WTC11 (cell line): ENCODE measurements at regions not wholly inside any gene's neighbourhood (a gene's known extent, or its start where the extent isn't known, plus 50 kb on each side); places are given as distances from the start of the nearest gene placed in this dataset. TPM values are rescaled to one million over a fixed set of nuclear protein-coding genes. Genes with fewer than 3 reads are reported as not detected.

Source experiments
- FOXP4 ChIP-seq: sonication (generic); formaldehyde crosslinking; IDR thresholded peaks from 2 replicates; pipeline ENCODE4 v1.8.0; 2022; ENCODE audit warnings: mild to moderate bottlenecking, missing genetic modification reagents
- ZSCAN18 ChIP-seq: fragments of 250-450 bp; sonication (Bioruptor Pico); IDR thresholded peaks from 2 replicates; pipeline ENCODE4 v2.1.2; 2022; ENCODE audit warnings: mild to moderate bottlenecking, moderate library complexity
- microRNA-seq: library from miRNA; unstranded; fragments of <30 nt; microRNA quantifications from one replicate; pipeline ENCODE4 v1.2.0, GENCODE V29; 2022; ENCODE audit warnings: borderline number of aligned reads

DNA sequence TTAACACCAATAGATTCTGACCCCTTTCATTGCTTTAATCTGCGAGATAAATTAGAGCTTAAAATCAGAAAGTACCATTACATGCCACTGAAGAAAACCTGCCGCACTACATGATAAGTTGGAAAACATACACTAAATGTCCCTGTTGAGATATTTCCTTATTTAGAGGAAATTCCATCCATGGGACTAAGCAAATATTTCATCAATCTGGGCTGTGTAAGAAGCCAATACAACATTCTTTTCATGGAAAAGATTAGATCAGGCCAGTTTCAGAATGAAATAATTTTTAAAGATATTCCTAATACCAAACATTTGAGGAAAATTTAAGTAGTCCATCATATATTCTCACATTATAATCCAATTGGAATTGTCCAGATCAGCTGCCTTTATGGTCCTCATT is 112.8 kb downstream of the LLPH start (continued):
- TF ChIP-seq FOXP4 (no peak), ZSCAN18 (CRISPR knock-in tag) (no peak)

Small RNA genes in the stretch of these regions (microRNA-seq; reads per million reads assigned to microRNA genes)
- not detected for gene MIR6074
